ENCODE measurements at regions not wholly inside any gene's neighbourhood (a gene's known extent, or its start where the extent isn't known, plus 50 kb on each side); places are given as distances from the start of the nearest gene placed in this dataset.

- DNase-seq (ENCODE audit: low read depth, low spot score): no peak
- no peaks in the 10 kb centered on the region for H3K9me2 ChIP-seq (ENCODE audit: insufficient read depth)
- ATAC-seq: no peak
- H3K4me3 ChIP-seq (replicated peaks in 1 of 2; ENCODE audit: low read depth in 1 of 2, low read length in 2 of 2): no peak overlapping the region
- TF ChIP-seq, protein P1, sequence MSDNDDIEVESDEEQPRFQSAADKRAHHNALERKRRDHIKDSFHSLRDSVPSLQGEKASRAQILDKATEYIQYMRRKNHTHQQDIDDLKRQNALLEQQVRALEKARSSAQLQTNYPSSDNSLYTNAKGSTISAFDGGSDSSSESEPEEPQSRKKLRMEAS (IDR thresholded peaks at IDR 0.05): no peak
- TF ChIP-seq EGR1 (IDR thresholded peaks at IDR 0.05; ENCODE audit: low read depth) (no peak), EZH2phosphoT487 (IDR thresholded peaks at IDR 0.05; ENCODE audit: borderline replicate concordance) (no peak), CTCF (IDR thresholded peaks at IDR 0.05 in 2 of 3, conservative IDR thresholded peaks at IDR 0.05 in 1 of 3; ENCODE audit: borderline replicate concordance in 1 of 3, insufficient read depth in 1 of 3, low read depth in 2 of 3, low read length in 2 of 3) (no peak), CEBPB (IDR thresholded peaks at IDR 0.05; ENCODE audit: low read depth) (no peak)
- TF ChIP-seq, protein P2, sequence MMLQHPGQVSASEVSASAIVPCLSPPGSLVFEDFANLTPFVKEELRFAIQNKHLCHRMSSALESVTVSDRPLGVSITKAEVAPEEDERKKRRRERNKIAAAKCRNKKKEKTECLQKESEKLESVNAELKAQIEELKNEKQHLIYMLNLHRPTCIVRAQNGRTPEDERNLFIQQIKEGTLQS (IDR thresholded peaks at IDR 0.05): no peak
- POLR2A ChIA-PET: interaction anchor here (1.0 to 1.3 kb wide), 3 partner anchors 25 to 36 kb away, joined by 3 to 4 read pairs (median 3); no protein-coding TSS in a partner anchor
- H3K4me2 ChIP-seq (ENCODE audit: low read length): peak overlapping the region; percentile 90
- RAD21 ChIA-PET (ENCODE audit: low non-redundant PET in 1 of 2, low total read pairs in 2 of 2, uncharacterized antibody in 2 of 2, unreplicated experiment in 2 of 2): interaction anchor here in 1 of 2 experiments (1.5 kb wide), 1 partner anchor 105 kb away, joined by 3 read pairs; no protein-coding TSS in a partner anchor
- H2AFZ ChIP-seq (ENCODE audit: low read depth, low read length, poor library complexity, severe bottlenecking): no peak overlapping the region
- H3K27me3 ChIP-seq (ENCODE audit: insufficient read depth, low read length): no peaks in the 10 kb centered on the region
- H3K27ac ChIP-seq (ENCODE audit: low read depth, low read length): peak overlapping the region; percentile 73; the same call in 1 of the 2 replicates
- peak overlapping the region; percentile 75 for H3K9ac ChIP-seq (ENCODE audit: low read length)
- H3K9me3 ChIP-seq (ENCODE audit: control insufficient read depth in 1 of 2, insufficient read depth in 1 of 2, low read depth in 1 of 2, low read length in 2 of 2): no peaks in the 10 kb centered on the region
- intact Hi-C loops (cut with micrococcal nuclease): no loop called here
- CTCF ChIA-PET: no interaction called here
- H3K4me1 ChIP-seq (ENCODE audit: control insufficient read depth in 1 of 2, insufficient read depth in 2 of 2, low read length in 2 of 2): peaks cover 49 to 56% of the 10 kb centered on the region in 2 experiments
- H3K79me2 ChIP-seq (ENCODE audit: insufficient read depth, low read length): no peaks in the 10 kb centered on the region
- BruUV-seq (replicated peaks): no TSS peak
- no peaks in the 10 kb centered on the region for H3K36me3 ChIP-seq (ENCODE audit: control insufficient read depth in 1 of 2, insufficient read depth in 2 of 2, low read length in 2 of 2)
- H4K20me1 ChIP-seq (ENCODE audit: insufficient read depth): no peaks in the 10 kb centered on the region
Observed at GRCh38 chr9:129458155-129458661, 162.7 kb downstream of the C9orf50 start.

DNA sequence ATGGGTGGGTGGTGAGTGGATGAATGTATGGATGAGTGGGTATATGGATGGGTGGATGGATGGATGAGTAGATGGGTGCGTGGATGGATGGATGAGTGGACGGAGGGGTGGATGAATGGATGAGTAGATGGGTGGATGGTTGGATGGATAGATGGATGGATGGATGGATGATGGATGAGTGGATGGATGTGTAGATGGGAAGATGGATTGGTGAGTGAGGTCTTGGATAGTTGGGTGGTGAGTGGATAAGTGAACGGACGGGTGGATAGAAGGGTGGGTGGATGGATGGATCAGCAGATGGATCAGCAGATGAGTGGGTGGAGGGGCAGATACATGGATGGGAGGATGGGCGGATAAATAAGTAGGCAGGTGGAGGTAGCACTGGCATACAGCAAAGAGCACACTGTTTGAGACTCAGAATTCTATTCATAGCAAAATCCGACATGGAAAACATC is 163.5 kb downstream of the C9orf50 start:
- ATAC-seq (no peak), DNase-seq (ENCODE audit: low read depth, low spot score) (no peak)
- H3K9me3 ChIP-seq (ENCODE audit: control insufficient read depth in 1 of 2, insufficient read depth in 1 of 2, low read depth in 1 of 2, low read length in 2 of 2): no peaks in the 10 kb centered on the region
- H3K27ac ChIP-seq (ENCODE audit: low read depth, low read length): no peak overlapping the region
- peaks cover 40 to 48% of the 10 kb centered on the region in 2 experiments for H3K4me1 ChIP-seq (ENCODE audit: control insufficient read depth in 1 of 2, insufficient read depth in 2 of 2, low read length in 2 of 2)
- TF ChIP-seq, protein P2 (IDR thresholded peaks at IDR 0.05): no peak
- TF ChIP-seq POLR2AphosphoS5 (IDR thresholded peaks at IDR 0.05; ENCODE audit: low read depth, low read length) (no peak), TCF7L2 (IDR thresholded peaks at IDR 0.05; ENCODE audit: borderline replicate concordance, extremely low read depth, insufficient read depth, insufficient read length) (no peak), YY1 (IDR thresholded peaks at IDR 0.05; ENCODE audit: extremely low read depth, insufficient replicate concordance, low read depth, low read length) (no peak)
- no peaks in the 10 kb centered on the region for H3K9me2 ChIP-seq (ENCODE audit: insufficient read depth)
- ChIA-PET POLR2A (no interaction called here), CTCF (no interaction called here), RAD21 (ENCODE audit: low non-redundant PET in 1 of 2, low total read pairs in 2 of 2, uncharacterized antibody in 2 of 2, unreplicated experiment in 2 of 2) (no interaction called here)
- no peaks in the 10 kb centered on the region for H3K36me3 ChIP-seq (ENCODE audit: control insufficient read depth in 1 of 2, insufficient read depth in 2 of 2, low read length in 2 of 2)
- H3K79me2 ChIP-seq (ENCODE audit: insufficient read depth, low read length): no peaks in the 10 kb centered on the region
- H2AFZ ChIP-seq (ENCODE audit: low read depth, low read length, poor library complexity, severe bottlenecking): no peak overlapping the region
- H3K4me3 ChIP-seq (replicated peaks in 1 of 2; ENCODE audit: low read depth in 1 of 2, low read length in 2 of 2): no peak overlapping the region
- H3K9ac ChIP-seq (ENCODE audit: low read length): no peak overlapping the region
- intact Hi-C loops (cut with micrococcal nuclease): no loop called here
- no peaks in the 10 kb centered on the region for H3K27me3 ChIP-seq (ENCODE audit: insufficient read depth, low read length)
- no peaks in the 10 kb centered on the region for H4K20me1 ChIP-seq (ENCODE audit: insufficient read depth)
- BruUV-seq (replicated peaks): no TSS peak
- no peak overlapping the region for H3K4me2 ChIP-seq (ENCODE audit: low read length)
